DOHH2 (cell line): ENCODE measurements at regions not wholly inside any gene's neighbourhood (a gene's known extent, or its start where the extent isn't known, plus 50 kb on each side); places are given as distances from the start of the nearest gene placed in this dataset.

Experiments
- H3F3A ChIP-seq: fragments of 200-600 bp; sonication (generic), shearing (Covaris generic); 2 replicates; pipeline ENCODE4 v1.6.0; 2016; ENCODE audit warnings: antibody characterized with exemption, mild to moderate bottlenecking; ENCODE audit not compliant: control insufficient read depth, insufficient read depth
- H3K27ac ChIP-seq: fragments of 200-600 bp; sonication (generic); 2 replicates; pipeline ENCODE4 v1.5.1; 2014; ENCODE audit warnings: low read depth, mild to moderate bottlenecking, low read length, moderate library complexity
- H3K27me3 ChIP-seq: fragments of 200-600 bp; sonication (generic); 2 replicates; pipeline ENCODE4 v1.6.1; 2014; ENCODE audit warnings: mild to moderate bottlenecking, low read length, mixed read lengths; ENCODE audit not compliant: control insufficient read depth
- H3K36me3 ChIP-seq: fragments of 200-600 bp; sonication (generic); 2 replicates; pipeline ENCODE4 v1.6.1; 2014; ENCODE audit warnings: mild to moderate bottlenecking, low read length, moderate library complexity, mixed read lengths; ENCODE audit not compliant: control insufficient read depth
- H3K4me1 ChIP-seq: fragments of 200-600 bp; sonication (generic); 2 replicates; pipeline ENCODE4 v1.6.1; 2014; ENCODE audit warnings: mild to moderate bottlenecking, low read length, mixed read lengths; ENCODE audit not compliant: control insufficient read depth
- H3K4me2 ChIP-seq: fragments of 200-600 bp; sonication (generic); 2 replicates; pipeline ENCODE4 v1.6.0; 2014; ENCODE audit warnings: mild to moderate bottlenecking, low read length, moderate library complexity
- H3K4me3 ChIP-seq: fragments of 200-600 bp; sonication (generic); 2 replicates; pipeline ENCODE4 v1.5.1; 2014; ENCODE audit warnings: mild to moderate bottlenecking, low read length, mixed read lengths
- H3K79me2 ChIP-seq: fragments of 200-600 bp; sonication (generic); 2 replicates; pipeline ENCODE4 v1.6.1; 2014; ENCODE audit warnings: mild to moderate bottlenecking, low read length, mixed read lengths; ENCODE audit not compliant: control insufficient read depth
- H3K9me2 ChIP-seq: fragments of 200-600 bp; sonication (generic); replicated peaks from 2 replicates; pipeline ENCODE4 v1.6.1; 2014; ENCODE audit warnings: mild to moderate bottlenecking, low read length, mixed read lengths; ENCODE audit not compliant: control insufficient read depth
- H3K9me3 ChIP-seq: fragments of 200-600 bp; sonication (generic); 2 replicates; pipeline ENCODE4 v1.6.1; 2014; ENCODE audit warnings: antibody characterized with exemption, low read length, mixed read lengths; ENCODE audit not compliant: control insufficient read depth, insufficient read depth
- H4K20me1 ChIP-seq: fragments of 200-600 bp; sonication (generic); 2 replicates; pipeline ENCODE4 v1.6.0; 2014; ENCODE audit warnings: low read depth, mild to moderate bottlenecking, antibody characterized with exemption, low read length, moderate library complexity; ENCODE audit not compliant: control insufficient read depth, insufficient read depth
- CTCF ChIP-seq: fragments of 200-600 bp; sonication (generic); IDR thresholded peaks from one replicate; pipeline ENCODE4 v1.5.1; 2014; ENCODE audit warnings: antibody characterized with exemption, mild to moderate bottlenecking, low read depth, low read length; ENCODE audit not compliant: poor library complexity, severe bottlenecking
- EZH2phosphoT487 ChIP-seq: fragments of 200-600 bp; sonication (generic); IDR thresholded peaks from 2 replicates; pipeline ENCODE4 v1.6.1; 2017; ENCODE audit warnings: borderline replicate concordance, mild to moderate bottlenecking, antibody characterized with exemption, low read length, moderate library complexity, mixed read lengths

DNA sequence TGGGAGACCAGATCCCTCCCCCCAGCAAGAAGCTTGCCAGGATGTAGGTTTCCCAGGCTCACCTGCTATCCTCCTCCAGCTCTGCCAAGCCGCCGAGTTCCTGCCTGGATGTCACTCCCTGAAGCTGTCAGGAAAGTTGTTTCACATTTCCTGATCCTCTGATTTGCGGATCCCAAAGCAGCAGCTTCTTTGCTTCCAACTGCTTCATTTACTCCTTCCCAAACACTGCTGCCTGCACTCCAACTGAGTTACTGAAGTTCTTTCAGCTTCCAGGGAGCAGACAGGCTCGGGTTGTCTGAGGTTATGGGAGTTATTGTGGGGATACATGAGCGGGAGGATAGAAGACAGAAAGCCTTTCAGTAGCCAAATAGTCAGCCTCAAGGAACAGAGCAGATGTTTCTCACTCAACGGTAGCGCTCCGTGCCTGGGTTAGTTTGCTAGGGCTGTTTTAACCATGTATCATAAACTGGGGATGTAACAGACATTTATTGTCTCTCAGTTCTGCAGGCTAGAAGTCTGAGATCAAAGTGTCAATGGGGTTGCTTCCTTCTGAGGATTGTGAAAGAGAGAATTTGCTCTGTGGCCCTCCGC, 516.0 kb downstream of the REEP3 start:
- no peaks in the 10 kb centered on the region for H4K20me1 ChIP-seq
- H3K9me2 ChIP-seq: no peaks in the 10 kb centered on the region
- H3K9me3 ChIP-seq: no peaks in the 10 kb centered on the region
- no peaks in the 10 kb centered on the region for H3F3A ChIP-seq
- H3K27me3 ChIP-seq: no peaks in the 10 kb centered on the region
- no peaks in the 10 kb centered on the region for H3K79me2 ChIP-seq
- no peak overlapping the region for H3K27ac ChIP-seq
- H3K4me3 ChIP-seq: no peak overlapping the region
- TF ChIP-seq EZH2phosphoT487 (no peak), CTCF (no peak)
- H3K36me3 ChIP-seq: no peaks in the 10 kb centered on the region
- no peak overlapping the region for H3K4me2 ChIP-seq
- peaks cover 4% of the 10 kb centered on the region; the same call in 1 of the 2 replicates for H3K4me1 ChIP-seq

- TF ChIP-seq CTCF: no peak
- no peak for TF ChIP-seq EZH2phosphoT487
- H3K4me2 ChIP-seq: no peak overlapping the region
These were observed 516.9 kb downstream of the REEP3 start for GRCh38 chr10:64038107-64038506.

DNA sequence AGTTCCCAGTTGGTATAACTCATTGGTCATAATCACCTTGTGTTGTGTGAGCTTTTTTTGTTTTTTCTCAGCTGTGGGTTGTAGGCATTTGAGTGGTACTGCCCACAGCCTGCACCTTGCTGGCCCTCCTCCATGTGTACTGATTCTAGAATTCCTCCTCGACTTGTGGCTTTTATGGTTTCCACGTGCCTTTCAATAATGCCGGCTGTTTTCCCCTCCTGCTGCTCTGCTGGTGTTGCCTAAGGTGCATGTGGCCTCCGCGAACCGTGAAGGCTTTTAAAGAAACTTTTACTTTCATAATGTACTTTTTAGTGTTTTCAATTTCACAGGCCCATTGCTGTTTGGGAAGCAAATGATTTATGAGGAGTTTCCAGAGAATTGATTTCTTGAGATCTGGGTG, 518.0 kb downstream of the REEP3 start:
- Histone ChIP-seq H3K27me3 (no peaks in the 10 kb centered on the region), H3K4me1 (peaks cover 4% of the 10 kb centered on the region; the same call in 1 of the 2 replicates), H3K4me3 (no peak overlapping the region), H3K79me2 (no peaks in the 10 kb centered on the region), H3K9me2 (no peaks in the 10 kb centered on the region), H3K9me3 (no peaks in the 10 kb centered on the region), H3K36me3 (no peaks in the 10 kb centered on the region), H3K27ac (no peak overlapping the region), H4K20me1 (no peaks in the 10 kb centered on the region), H3F3A (no peaks in the 10 kb centered on the region), H3K4me2 (no peak overlapping the region)
- TF ChIP-seq CTCF (no peak), EZH2phosphoT487 (no peak)

More at GRCh38 chr10:64038107-64038506, 516.9 kb downstream of the REEP3 start:
- Histone ChIP-seq H3K9me2 (no peaks in the 10 kb centered on the region), H3K27me3 (no peaks in the 10 kb centered on the region), H3K27ac (no peak overlapping the region), H3K4me1 (peaks cover 4% of the 10 kb centered on the region; the same call in 1 of the 2 replicates), H4K20me1 (no peaks in the 10 kb centered on the region), H3K4me3 (no peak overlapping the region), H3K36me3 (no peaks in the 10 kb centered on the region), H3F3A (no peaks in the 10 kb centered on the region), H3K9me3 (no peaks in the 10 kb centered on the region), H3K79me2 (no peaks in the 10 kb centered on the region)
